NCI-H2196 treated with DMSO at 0.1 percent for 48 hours (cell line): ENCODE measurements at regions not wholly inside any gene's neighbourhood (a gene's known extent, or its start where the extent isn't known, plus 50 kb on each side); places are given as distances from the start of the nearest gene placed in this dataset.

ENCODE experiments used
- DNase-seq: peaks from one replicate; lab custom pipeline; 2025; ENCODE audit not compliant: unreplicated experiment; lab: John Stamatoyannopoulos, UW

DNA sequence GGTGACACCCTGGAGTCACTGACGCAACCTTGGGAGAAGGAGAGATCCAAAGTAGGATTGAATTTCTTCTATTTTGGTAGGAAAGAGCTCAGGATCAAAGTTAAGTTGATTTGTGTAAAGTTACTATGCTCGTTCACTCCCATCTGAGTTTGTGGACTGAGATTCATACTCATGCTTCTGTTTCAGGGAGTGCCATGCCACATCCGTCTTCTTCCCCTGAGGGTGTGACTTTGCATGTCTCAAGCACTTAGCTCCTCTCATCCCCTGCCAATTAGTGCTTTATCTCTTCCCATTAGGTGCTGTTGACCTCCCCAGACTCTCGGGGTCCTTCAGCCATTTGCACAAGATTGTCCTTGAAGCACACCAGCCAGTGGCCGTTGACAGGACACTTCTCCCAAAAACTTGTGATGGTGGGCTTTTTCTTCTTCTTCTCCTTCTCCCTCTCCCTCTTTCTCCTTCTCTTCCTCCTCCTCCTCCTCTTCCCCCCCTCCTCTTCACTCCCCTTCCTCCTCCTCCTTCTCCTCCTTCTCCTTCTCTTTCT, 232.2 kb upstream of the KLF4 start:
- DNase-seq: no peak

DNA sequence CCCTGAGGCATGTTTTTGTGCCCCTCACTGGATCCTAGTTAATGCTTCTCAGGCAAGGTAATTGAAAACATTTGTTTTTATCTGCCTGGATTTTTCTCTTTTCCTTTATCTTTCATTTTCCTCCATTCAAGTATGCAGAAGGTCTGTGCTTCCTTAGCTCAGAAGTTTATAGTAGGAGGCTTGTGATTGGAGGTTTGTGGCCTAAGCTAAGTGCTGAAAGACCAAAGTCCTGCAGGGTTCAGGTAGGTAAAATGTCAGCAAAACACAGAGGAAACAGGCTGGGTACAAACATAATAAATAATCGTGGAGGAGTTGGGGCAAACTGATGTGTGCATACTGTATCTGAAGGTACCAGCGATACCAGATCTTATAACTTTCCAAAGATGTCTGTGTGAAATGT, 230.9 kb upstream of the KLF4 start:
- no peak for DNase-seq

DNA sequence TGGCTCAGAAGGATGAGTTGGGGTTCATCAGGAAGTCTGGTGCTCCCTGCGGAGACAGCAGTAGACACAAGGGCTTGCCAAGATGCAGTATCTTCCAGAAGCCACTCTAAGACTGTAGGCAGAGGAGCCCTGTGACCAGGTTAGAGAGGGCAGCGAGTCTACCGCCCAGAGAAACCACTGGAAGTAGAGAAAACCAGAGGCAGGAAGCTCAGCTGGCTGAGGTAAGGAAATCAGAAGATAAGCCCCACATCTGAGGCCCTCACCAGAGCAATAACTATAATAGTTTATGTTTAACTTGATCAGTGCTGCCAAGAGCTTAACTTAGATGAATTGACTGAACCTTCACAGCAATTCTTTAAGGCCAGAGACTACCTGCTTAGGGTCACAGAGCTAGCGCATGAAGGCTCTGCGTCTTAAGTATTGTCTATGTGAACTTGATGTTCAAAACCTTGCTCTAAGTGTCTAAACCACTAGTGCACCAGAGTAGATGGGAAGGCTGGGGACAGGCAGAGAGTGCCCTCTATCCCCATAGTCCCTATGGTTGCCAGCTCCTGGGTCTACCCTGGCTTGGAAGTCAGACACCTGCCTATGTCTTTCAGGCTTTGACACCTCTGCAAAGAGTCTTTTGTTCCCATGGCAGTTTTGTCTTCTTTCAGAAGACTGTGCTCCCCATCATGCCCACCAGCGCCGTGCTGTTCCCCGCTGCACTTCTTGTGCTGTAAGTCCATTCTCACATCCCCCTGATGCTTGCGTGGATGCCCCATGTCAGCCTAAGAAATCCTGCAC, 228.2 kb upstream of the KLF4 start:
- no peak for DNase-seq

DNA sequence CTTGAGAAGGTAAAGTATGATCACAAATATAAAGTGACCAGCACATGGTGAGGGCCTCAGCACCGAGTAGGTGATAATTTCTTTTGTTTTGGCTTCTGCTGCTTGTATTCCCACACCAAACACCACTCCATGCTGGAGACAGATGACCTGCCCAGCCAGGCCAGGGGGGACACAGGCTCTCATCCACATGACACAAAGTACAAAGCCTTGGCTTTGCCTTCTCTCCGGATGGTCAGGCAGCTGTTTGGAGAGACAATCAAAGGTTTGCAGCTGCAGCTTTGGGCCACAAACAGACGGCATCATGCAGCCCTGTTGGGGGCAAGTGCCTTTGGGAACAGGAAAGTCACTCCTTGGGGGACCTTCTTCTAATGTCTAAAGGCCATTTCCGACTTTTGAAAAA, 226.2 kb upstream of the KLF4 start:
- no peak for DNase-seq

DNA sequence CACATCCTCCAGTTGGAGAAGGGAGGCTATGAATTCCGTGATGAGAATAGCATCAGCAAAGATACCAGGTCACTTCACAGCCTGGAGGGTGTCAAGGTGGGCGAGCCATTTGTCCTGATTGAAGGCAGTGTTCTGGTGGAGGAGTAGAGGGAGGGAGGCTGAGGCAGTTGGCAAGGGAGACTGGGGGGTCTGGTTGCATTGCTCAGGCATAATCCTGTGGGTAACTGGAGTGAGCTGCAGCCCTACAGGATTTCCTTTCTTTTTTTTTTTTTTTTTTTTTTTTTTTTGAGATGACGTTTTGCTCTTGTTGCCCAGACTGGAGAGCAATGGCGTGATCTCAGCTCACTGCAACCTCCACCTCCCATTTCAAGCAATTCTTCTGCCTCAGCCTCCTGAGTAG, 223.9 kb upstream of the KLF4 start:
- DNase-seq: no peak

DNA sequence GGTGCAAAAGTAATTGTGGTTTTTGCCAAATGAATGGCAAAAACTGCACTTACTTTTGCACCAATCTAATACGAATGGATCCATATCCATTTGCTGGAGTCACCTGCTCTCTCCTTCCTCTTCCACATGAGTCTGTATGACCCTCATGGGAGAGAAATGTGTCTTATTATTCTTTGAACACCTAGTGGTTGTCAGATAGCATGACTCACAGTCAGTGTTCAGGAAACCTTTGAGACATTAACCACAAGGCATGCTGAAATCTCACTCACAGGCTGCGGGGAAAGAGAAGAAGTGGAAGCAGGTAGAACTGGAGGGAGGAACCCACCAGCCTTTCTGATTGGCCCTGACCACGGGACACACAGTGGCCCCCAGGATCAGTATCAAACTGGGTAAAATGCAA, 222.8 kb upstream of the KLF4 start:
- DNase-seq: no peak

DNA sequence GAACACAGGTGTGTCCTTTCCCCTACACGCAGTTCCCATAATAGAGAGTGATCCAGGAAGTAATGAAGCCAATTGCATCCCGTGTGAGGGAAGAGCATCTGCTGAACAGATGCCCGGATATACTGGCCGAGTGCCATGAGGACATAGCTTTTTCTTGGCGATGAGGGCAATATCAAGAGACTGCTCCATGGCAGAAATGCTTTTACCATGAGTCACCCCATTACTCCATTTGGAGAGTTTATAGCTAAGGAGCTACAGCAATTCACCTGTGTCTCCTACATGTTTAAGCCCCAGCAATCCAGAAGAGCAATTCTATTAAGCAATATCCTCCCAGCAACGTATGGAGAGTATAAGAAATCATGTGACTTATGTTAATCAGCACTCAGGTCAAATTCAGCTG, 222.0 kb upstream of the KLF4 start:
- peak; percentile 50 for DNase-seq

DNA sequence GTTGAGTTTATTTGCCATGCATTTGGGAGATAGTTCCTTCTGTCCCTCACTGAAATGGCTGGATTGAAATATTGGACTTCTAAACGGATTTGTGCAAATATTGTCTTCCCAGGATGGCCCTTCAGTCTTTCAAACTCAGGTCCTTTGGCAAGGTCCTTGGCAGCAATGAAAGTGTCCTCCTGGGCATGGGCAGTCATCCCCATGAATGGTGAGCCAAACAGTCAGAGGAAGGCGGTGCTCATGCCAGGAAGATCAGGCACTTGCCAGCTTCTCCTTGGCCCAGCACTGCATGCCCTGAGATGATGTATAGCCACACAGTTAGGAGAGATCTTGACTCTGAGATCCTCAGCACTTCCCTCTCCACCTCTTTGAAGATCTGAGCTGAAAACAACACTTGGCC, 221.4 kb upstream of the KLF4 start:
- DNase-seq: peak; percentile 48

DNA sequence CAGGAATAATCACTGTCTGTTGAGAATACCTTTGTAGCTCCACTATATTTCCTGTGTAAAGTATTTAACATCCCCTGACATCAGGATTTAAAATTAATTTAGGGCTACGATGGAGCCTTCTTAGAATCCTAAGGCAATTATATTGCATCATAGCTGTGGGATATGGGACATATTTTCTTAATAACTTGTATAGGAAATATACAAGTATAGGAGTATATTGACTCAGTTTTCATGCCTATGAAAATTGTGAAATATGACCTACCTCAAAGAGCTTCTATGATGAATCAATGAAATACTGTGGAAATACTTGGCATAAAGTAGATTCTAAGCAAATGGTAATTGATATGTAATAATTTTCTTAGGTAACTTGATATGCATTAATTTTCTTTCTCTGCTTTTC, 221.0 kb upstream of the KLF4 start:
- no peak for DNase-seq

DNA sequence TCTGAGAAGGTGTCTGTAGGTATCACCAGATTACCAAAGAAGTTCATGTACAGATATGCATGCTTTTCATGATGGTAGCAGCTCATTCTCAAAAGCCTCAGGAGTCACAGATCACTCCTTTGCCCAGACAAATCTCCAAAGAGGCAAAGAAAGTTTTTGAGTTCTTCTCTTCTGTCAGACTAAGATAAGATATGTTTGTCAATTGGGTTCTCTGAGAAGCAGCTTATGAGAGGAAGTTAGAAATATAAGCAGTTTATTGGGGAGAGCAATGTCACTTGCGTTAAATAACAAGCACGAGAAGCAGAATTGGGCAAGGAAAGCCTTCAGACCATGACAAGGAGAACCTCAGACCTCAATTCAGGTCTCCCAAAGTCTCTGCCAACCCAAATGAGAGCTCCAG, 219.2 kb upstream of the KLF4 start:
- no peak for DNase-seq

DNA sequence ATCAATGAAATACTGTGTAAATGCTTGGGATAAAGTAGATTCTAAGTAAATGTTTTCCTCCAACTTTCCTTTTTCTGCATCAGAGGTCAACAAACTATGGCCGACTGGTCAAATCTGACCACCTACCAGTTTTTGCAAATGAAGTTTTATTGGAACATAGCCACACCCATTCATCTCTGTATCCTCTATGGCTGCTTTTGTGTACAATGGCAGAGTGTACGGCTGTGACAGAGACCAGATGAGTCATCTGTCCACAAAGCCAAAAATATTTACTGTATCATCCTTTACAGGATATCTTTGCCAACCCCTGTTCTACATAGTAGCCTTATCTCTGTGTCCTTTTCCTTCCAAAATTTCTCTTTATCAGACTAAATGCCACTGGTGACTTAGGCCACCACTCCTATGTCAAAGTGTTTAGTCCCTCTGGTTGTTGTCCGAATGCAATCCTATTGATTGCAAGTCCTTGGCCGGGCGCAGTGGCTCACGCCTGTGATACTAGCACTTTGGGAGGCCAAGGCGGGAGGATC, 218.4 kb upstream of the KLF4 start:
- no peak for DNase-seq

DNA sequence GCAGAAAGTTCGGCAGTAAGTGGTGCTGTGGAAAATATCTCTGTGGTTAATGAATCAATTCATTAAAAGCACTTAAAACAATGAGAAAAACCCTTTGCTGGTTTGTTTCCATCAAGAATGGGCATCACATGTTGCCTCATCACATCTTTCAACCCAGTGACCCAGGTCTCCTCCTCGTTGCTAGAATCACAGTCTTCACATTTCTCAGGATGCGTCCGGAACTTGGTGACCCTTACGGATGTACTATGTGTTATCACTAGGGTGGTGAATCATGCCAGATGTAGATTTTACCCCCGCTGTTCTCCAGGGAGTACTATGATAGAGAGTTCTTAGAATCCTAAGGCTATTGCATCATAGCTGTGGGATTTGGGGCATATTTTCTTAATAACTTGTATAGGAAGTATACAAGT, 217.9 kb upstream of the KLF4 start:
- DNase-seq: no peak

DNA sequence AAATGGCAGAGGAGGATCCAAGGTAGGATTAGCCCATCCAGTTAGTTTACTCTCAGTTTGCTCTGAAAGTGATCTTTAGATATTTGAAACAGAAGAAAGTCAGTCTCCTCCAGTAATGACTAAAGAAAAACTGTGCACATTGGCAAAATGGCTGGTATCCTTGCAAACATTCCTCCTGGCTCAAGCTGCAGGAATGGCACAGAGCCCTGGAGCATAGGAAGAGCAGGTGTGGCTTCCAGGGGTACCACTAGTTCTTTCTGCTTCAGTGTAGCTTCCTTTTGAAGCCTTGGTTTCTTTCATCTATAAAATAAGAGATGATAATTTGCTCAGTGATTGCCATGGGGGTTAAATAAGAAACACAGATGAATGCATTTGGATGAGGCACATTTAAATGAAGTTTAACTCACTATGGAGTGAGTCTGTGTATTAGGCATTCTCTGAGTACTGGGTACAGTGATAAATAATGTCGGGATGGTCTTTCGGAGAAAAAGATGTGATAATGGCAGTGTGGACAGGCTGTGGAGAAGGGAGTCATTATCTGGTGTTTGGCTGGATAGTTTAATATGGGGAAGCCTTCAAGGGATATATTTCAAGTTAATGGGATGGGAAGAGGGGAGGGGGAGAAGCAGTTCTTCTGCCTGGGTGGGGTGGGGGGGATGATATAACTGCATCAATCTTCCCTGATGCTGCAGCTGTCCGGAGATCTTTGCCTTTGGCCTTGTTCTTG, 217.3 kb upstream of the KLF4 start:
- no peak for DNase-seq

DNA sequence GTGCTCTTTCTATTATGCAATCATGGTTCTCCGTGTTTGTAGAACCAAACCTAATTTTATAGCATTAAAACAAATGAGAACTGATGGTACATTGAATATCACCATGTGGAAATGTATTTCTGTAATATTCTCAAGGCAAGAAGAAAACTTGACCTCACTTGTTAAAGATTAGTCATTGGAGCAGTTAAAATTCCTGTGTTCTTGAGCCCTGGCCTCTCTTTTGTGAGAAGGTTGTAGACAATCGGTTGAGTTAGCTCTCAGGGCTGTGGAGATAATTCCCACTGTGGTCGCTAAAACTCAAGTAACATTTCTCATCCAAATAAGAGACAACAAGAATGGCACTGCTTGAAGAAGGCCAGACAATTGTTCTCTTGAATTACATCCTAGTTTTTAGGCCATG, 216.0 kb upstream of the KLF4 start:
- no peak for DNase-seq

DNA sequence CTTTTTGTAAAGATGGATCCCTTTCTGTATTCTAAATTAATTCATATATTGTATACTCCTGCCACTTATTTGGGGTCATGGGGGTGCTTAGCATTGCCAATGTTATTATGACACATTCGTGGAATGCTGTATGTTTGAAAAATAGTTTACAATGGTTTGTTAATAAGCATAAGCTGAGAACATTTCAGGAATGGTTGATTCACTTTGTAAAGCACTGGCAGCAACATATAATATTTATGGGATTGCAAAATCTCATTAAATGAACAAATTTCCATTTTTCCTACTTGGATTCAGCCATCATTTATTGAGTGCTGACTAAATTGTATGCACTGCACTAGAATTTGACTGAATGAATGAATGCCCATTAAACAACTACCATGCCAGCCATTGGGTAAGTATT, 215.2 kb upstream of the KLF4 start:
- no peak for DNase-seq

DNA sequence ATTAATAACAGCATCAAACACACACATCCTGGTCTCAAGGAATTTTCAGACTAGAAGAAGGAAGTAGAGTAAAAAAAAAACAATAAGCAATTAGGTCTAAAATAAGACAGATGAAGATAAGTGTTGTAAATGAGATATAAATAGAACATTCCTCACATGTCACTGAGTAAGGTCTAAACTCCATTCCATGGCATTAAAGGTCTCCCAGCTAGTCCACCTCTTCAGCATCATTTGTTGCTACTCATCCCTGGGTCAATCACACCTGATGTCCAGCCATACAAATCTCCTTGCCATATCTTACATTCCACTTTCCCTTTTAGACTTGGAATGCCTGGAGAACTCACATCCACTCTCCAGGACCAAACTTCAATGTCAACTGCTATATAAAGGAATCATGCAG, 214.1 kb upstream of the KLF4 start:
- DNase-seq: no peak

DNA sequence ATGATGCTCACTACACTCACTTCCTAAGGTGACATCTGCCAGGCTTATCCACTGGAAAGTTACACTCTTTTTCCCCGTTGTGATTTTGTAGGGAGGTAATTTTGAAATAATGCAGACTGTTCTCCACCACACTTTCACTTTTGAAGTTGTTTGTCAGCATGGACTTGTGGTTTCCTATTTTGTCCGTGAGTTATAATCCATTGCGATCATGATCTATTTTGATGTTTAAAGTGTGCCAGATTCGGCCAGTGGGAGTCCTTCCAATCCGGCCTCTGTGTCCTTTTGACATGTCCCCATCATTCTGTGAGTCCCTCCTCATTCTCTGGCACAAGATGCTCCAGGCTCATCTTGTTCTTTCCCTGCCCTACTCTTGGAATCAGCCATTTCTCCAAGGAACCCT, 211.3 kb upstream of the KLF4 start:
- DNase-seq: no peak

DNA sequence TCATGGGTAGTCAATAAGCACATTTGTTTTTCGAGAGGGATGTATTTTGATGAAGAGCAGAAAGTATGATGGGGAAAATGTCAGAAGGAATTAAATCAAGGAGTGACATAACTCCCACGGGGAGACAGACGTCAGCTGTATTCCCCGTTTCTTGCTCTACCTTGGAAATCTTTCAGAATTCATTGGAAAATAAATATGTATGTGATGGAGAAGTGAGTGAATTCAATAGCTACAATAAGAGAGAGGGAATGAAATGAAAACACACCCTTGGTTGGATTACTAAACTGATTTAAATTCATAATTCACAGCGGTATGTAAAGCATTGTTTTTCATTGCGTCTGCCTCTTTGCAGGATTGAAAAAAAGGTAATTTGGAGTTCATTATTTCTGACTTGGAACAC, 209.7 kb upstream of the KLF4 start:
- DNase-seq: no peak

DNA sequence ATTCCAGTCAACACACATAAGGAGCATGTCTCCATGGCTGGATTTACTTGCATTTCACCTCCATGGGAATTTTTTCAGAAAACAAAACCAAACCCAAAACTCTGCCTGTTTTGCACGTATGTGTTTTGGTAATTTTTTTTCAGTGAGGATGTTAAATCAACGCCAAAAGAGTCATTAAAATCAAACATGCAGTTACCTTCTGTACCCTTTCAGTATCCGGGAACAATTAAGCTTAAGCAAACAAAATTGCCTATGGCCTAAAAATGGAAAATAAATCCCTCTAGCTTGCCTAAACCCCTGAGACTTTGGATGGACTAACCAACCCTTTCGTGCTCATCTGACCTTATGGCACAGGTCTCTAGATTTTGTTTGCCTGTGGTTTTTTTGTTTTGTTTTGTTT, 209.2 kb upstream of the KLF4 start:
- no peak for DNase-seq

DNA sequence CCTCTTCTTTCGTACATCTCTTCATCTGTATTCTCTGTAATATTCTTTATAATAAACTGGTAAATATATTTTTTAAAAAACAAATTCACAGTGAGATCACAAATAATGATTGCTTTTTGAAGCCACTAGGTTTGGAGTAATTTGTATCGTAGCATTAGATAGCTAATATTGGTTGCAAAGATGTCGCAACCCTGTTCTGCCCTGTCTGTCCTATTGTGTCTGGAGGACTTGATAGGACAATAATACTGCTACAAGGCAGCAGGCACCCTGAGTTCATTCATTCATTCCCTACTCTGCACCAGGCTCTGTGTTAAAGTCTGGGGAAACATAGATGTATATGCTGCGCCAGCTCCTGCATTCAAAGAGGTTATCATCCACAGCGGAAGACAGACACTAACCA, 206.7 kb upstream of the KLF4 start:
- DNase-seq: no peak

DNA sequence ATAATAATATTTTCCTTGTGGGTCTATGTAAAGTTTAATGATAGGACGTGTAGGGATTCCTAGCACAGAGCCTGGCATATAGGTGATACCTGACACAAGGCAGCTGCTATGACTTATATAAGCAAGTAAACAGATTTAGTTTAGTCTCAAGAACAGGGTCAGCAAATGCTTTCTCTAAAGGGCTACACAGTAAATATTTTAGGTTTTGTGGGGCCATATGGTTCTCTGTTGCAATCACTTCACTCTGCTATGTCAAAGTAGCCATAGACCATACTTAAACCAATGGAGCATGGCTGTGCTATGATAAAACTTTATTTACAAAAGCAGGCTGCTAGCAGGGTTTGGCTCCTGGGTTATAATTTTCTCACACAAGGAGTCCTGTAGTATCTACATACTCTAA, 204.8 kb upstream of the KLF4 start:
- DNase-seq: no peak

DNA sequence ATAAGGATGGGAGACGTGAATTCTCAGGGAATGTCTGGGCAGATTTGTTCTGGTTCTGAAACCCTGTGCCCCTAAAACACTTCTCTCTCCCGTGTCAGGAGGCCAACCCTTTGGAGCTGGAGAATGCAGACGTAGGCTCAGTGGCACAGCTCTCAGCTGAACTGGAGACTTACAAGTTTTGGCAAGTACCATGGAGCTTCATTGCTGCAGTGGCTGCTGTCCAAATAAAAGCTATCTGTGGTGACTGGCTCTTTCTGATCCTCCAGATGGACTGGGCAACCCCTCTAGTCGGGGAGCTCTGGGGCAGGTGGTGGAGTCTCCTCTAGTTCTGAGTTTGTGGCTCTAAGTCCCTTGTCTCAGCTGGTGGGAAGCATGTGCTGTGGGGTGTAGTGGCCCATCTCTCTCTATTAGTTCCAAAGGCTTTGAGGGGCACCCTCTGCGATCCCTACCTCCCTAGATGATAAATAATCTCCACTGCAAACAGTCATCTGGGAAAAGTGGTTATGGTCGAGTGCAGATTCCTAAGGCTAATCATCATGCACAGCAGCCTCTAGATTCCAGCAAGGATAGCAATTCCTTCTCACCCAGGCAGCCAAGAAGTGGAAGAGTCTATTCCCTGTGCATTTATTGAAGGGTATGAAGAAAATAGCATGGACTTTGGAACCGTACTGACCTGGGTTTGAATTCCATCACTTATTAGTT, 204.2 kb upstream of the KLF4 start:
- DNase-seq: no peak
